CD4-positive, alpha-beta T cell (primary cell): ENCODE measurements at regions not wholly inside any gene's neighbourhood (a gene's known extent, or its start where the extent isn't known, plus 50 kb on each side); places are given as distances from the start of the nearest gene placed in this dataset.

ENCODE experiments used
- ATAC-seq: fragments of 200-7000 bp; cut with Tn5 transposase; one replicate; pipeline ENCODE4 v1.10.0; 2022; ENCODE audit warnings: mild to moderate bottlenecking; ENCODE audit not compliant: poor library complexity
- CTCF ChIA-PET: fragments of 350-600 bp; sonication (Branson Sonifier 250); formaldehyde crosslinking; loops from one replicate; lab custom pipeline; 2021; ENCODE audit warnings: antibody characterized with exemption, inconsistent platforms; lab: Charles Lee
- POLR2A ChIA-PET: fragments of 350-600 bp; sonication (Branson Sonifier 250); formaldehyde crosslinking; loops from one replicate; lab custom pipeline; 2021; ENCODE audit warnings: antibody characterized with exemption, inconsistent platforms; lab: Charles Lee
- DNase-seq, 14 experiments: peaks; one replicate each; pipeline ENCODE4 v3.0.0-alpha.2; 2013 to 2020; ENCODE audit warnings: mixed read lengths in 2 of 14
- H3K27ac ChIP-seq, 2 donors: one replicate each; pipeline versions ENCODE4 v1.5.1 to v1.7.0; 2013; ENCODE audit warnings: low read length in 2 of 2, low read depth in 1 of 2, mild to moderate bottlenecking in 1 of 2
- H3K27me3 ChIP-seq, 2 experiments: 1 replicate in 1 of 2; 2 replicates in 1 of 2; pipeline versions ENCODE4 v1.6.1 to v1.7.0; 2013; ENCODE audit warnings: low read length in 2 of 2, control low read depth in 1 of 2, mild to moderate bottlenecking in 1 of 2, moderate library complexity in 1 of 2; ENCODE audit not compliant: insufficient read depth in 2 of 2, control insufficient read depth in 1 of 2
- H3K36me3 ChIP-seq: one replicate; pipeline ENCODE4 v1.6.1; 2013; ENCODE audit warnings: low read length, control low read depth; ENCODE audit not compliant: insufficient read depth
- H3K4me1 ChIP-seq: one replicate; pipeline ENCODE4 v1.6.1; 2013; ENCODE audit warnings: low read length, control low read depth; ENCODE audit not compliant: insufficient read depth
- H3K4me3 ChIP-seq: one replicate; pipeline ENCODE4 v1.5.1; 2013; ENCODE audit warnings: mild to moderate bottlenecking, low read length, moderate library complexity
- H3K9me3 ChIP-seq, 2 experiments: 1 replicate in 1 of 2; 2 replicates in 1 of 2; pipeline versions ENCODE4 v1.6.1 to v1.7.0; 2013; ENCODE audit warnings: low read length in 2 of 2, mild to moderate bottlenecking in 2 of 2, control low read depth in 1 of 2, moderate library complexity in 1 of 2; ENCODE audit not compliant: control insufficient read depth in 1 of 2, insufficient read depth in 1 of 2
- H3K27ac Mint-ChIP-seq: one replicate; pipeline ENCODE4 v1.8.0; 2020; ENCODE audit warnings: mixed read lengths
- H3K27me3 Mint-ChIP-seq: one replicate; pipeline ENCODE4 v1.8.0; 2021; ENCODE audit warnings: mixed read lengths
- H3K36me3 Mint-ChIP-seq: one replicate; pipeline ENCODE4 v1.8.0; 2021; ENCODE audit warnings: low read depth, mixed read lengths
- H3K4me1 Mint-ChIP-seq: one replicate; pipeline ENCODE4 v1.8.0; 2021; ENCODE audit warnings: low read depth, mixed read lengths
- H3K4me3 Mint-ChIP-seq: one replicate; pipeline ENCODE4 v1.8.0; 2020; ENCODE audit warnings: mild to moderate bottlenecking, mixed read lengths
- H3K9me3 Mint-ChIP-seq: one replicate; pipeline ENCODE4 v1.8.0; 2020; ENCODE audit warnings: mixed read lengths
- CTCF ChIP-seq: fragments of 200-600 bp; IDR thresholded peaks from one replicate; pipeline ENCODE4 v1.8.0; 2022; ENCODE audit warnings: antibody characterized with exemption, mild to moderate bottlenecking
- intact Hi-C, 2 experiments: fragments of 100-400 bp; cut with DNase I in 1 of 2; cut with micrococcal nuclease in 1 of 2; formaldehyde crosslinking; loops; one replicate each; pipeline versions ENCODE4 v1.15.1 to v1.9.0; 2023 to 2025; cut with DNase I, micrococcal nuclease

GRCh38 chr13:104855581-104855980 lies 1679.9 kb downstream of the EFNB2 start:
- ChIA-PET CTCF (no interaction called here), POLR2A (no interaction called here)
- Histone ChIP-seq H3K9me3 (peaks cover 0 to 8% of the 10 kb centered on the region in 2 experiments), H3K27me3 (no peaks in the 10 kb centered on the region), H3K36me3 (no peaks in the 10 kb centered on the region), H3K4me3 (no peak overlapping the region), H3K27ac (no peak overlapping the region), H3K4me1 (no peaks in the 10 kb centered on the region)
- peaks cover 3% of the 10 kb centered on the region for H3K9me3 Mint-ChIP-seq
- no peaks in the 10 kb centered on the region for H3K36me3 Mint-ChIP-seq
- DNase-seq: no peak
- intact Hi-C loops: no loop called here
- no peak for ATAC-seq
- no peak overlapping the region for H3K4me3 Mint-ChIP-seq
- H3K27me3 Mint-ChIP-seq: no peaks in the 10 kb centered on the region
- H3K27ac Mint-ChIP-seq: no peak overlapping the region
- TF ChIP-seq CTCF: no peak
- H3K4me1 Mint-ChIP-seq: no peaks in the 10 kb centered on the region

GRCh38 chr13:104854698-104855097 lies 1680.8 kb downstream of the EFNB2 start:
- intact Hi-C loops: no loop called here
- no peaks in the 10 kb centered on the region for H3K4me1 ChIP-seq
- H3K27ac Mint-ChIP-seq: no peak overlapping the region
- no peak overlapping the region for H3K4me3 Mint-ChIP-seq
- H3K27me3 ChIP-seq: no peaks in the 10 kb centered on the region
- POLR2A ChIA-PET: no interaction called here
- DNase-seq (no peak), ATAC-seq (no peak)
- H3K4me3 ChIP-seq: no peak overlapping the region
- no peaks in the 10 kb centered on the region for H3K27me3 Mint-ChIP-seq
- H3K36me3 Mint-ChIP-seq: no peaks in the 10 kb centered on the region
- CTCF ChIA-PET: no interaction called here
- H3K36me3 ChIP-seq: no peaks in the 10 kb centered on the region
- peaks cover 0 to 8% of the 10 kb centered on the region in 2 experiments for H3K9me3 ChIP-seq
- H3K9me3 Mint-ChIP-seq: no peaks in the 10 kb centered on the region
- no peaks in the 10 kb centered on the region for H3K4me1 Mint-ChIP-seq
- no peak overlapping the region for H3K27ac ChIP-seq
- no peak for TF ChIP-seq CTCF

GRCh38 chr13:104854007-104854406 lies 1681.5 kb downstream of the EFNB2 start:
- Mint-ChIP-seq H3K4me3 (no peak overlapping the region), H3K27ac (no peak overlapping the region), H3K27me3 (no peaks in the 10 kb centered on the region), H3K36me3 (no peaks in the 10 kb centered on the region), H3K9me3 (no peaks in the 10 kb centered on the region), H3K4me1 (no peaks in the 10 kb centered on the region)
- Histone ChIP-seq H3K36me3 (no peaks in the 10 kb centered on the region), H3K4me1 (no peaks in the 10 kb centered on the region), H3K27ac (no peak overlapping the region), H3K4me3 (no peak overlapping the region), H3K27me3 (no peaks in the 10 kb centered on the region), H3K9me3 (peaks cover 0 to 8% of the 10 kb centered on the region in 2 experiments)
- ATAC-seq (no peak), DNase-seq (no peak)
- CTCF ChIA-PET: no interaction called here
- TF ChIP-seq CTCF: no peak
- POLR2A ChIA-PET: no interaction called here
- intact Hi-C loops: no loop called here
